Astrocyte (in vitro differentiated cells and primary cell): ENCODE measurements at regions not wholly inside any gene's neighbourhood (a gene's known extent, or its start where the extent isn't known, plus 50 kb on each side); places are given as distances from the start of the nearest gene placed in this dataset.
"Not testable (repeated sequence)": the region's sequence is repeated elsewhere in the genome, so short reads cannot be mapped to it uniquely, and the experiment has no call there.

ENCODE experiments used
- DNase-seq: peaks from one replicate; pipeline ENCODE4 v3.0.0-alpha.2; 2010; ENCODE audit warnings: low read depth
- FAIRE-seq: peaks from 2 replicates; lab custom pipeline; 2011; peaks lifted over from hg19 to GRCh38; lab: Jason Lieb, UNC
- H2AFZ ChIP-seq: 2 replicates; pipeline ENCODE4 v1.6.0; 2012; ENCODE audit warnings: low read depth, low read length, inconsistent platforms
- H3K27ac ChIP-seq: 2 replicates; pipeline ENCODE4 v1.5.1; 2011; ENCODE audit warnings: low read depth, low read length, inconsistent platforms
- H3K27me3 ChIP-seq: 2 replicates; pipeline ENCODE4 v1.6.0; 2011; ENCODE audit warnings: low read length, inconsistent platforms; ENCODE audit not compliant: insufficient read depth
- H3K36me3 ChIP-seq: 2 replicates; pipeline ENCODE4 v1.5.1; 2011; ENCODE audit warnings: low read length, inconsistent platforms; ENCODE audit not compliant: insufficient read depth
- H3K4me1 ChIP-seq: 2 replicates; pipeline ENCODE4 v1.5.1; 2011; ENCODE audit warnings: low read length, inconsistent platforms; ENCODE audit not compliant: insufficient read depth
- H3K4me2 ChIP-seq: 2 replicates; pipeline ENCODE4 v1.6.0; 2012; ENCODE audit warnings: low read length, inconsistent platforms
- H3K4me3 ChIP-seq: 2 replicates; pipeline ENCODE4 v1.5.1; 2011; ENCODE audit warnings: low read depth, mild to moderate bottlenecking, low read length, inconsistent platforms; ENCODE audit not compliant: insufficient read depth
- H3K79me2 ChIP-seq: 2 replicates; pipeline ENCODE4 v1.6.0; 2012; ENCODE audit warnings: mild to moderate bottlenecking, low read length, inconsistent platforms; ENCODE audit not compliant: insufficient read depth
- H3K9ac ChIP-seq: 2 replicates; pipeline ENCODE4 v1.6.0; 2012; ENCODE audit warnings: mild to moderate bottlenecking, low read length, inconsistent platforms
- H3K9me3 ChIP-seq: 2 replicates; pipeline ENCODE4 v1.5.1; 2012; ENCODE audit warnings: low read depth, mild to moderate bottlenecking, low read length, inconsistent platforms; ENCODE audit not compliant: insufficient read depth
- H4K20me1 ChIP-seq: 2 replicates; pipeline ENCODE4 v1.6.0; 2012; ENCODE audit warnings: low read length, inconsistent platforms; ENCODE audit not compliant: insufficient read depth
- H3K27ac Mint-ChIP-seq: one replicate; pipeline ENCODE4 v1.8.0; 2021; ENCODE audit warnings: mild to moderate bottlenecking, mixed read lengths; ENCODE audit not compliant: unreplicated experiment
- H3K27me3 Mint-ChIP-seq: one replicate; pipeline ENCODE4 v1.8.0; 2021; ENCODE audit warnings: low read depth, mixed read lengths; ENCODE audit not compliant: unreplicated experiment
- H3K36me3 Mint-ChIP-seq: one replicate; pipeline ENCODE4 v1.8.0; 2021; ENCODE audit warnings: low read depth, mixed read lengths; ENCODE audit not compliant: unreplicated experiment
- H3K4me1 Mint-ChIP-seq: one replicate; pipeline ENCODE4 v1.8.0; 2021; ENCODE audit warnings: low read depth, mixed read lengths; ENCODE audit not compliant: unreplicated experiment
- H3K4me3 Mint-ChIP-seq: one replicate; pipeline ENCODE4 v1.8.0; 2021; ENCODE audit warnings: mild to moderate bottlenecking, moderate library complexity, mixed read lengths; ENCODE audit not compliant: unreplicated experiment
- H3K9me3 Mint-ChIP-seq: one replicate; pipeline ENCODE4 v1.8.0; 2021; ENCODE audit warnings: mild to moderate bottlenecking, mixed read lengths; ENCODE audit not compliant: unreplicated experiment
- CTCF ChIP-seq: IDR thresholded peaks from 2 replicates; pipeline ENCODE4 v1.5.1; 2011; ENCODE audit warnings: low read depth, mild to moderate bottlenecking, inconsistent platforms, low read length, moderate library complexity; ENCODE audit not compliant: insufficient read depth
- EZH2 ChIP-seq: IDR thresholded peaks from 2 replicates; pipeline ENCODE4 v1.6.1; 2012; ENCODE audit warnings: mild to moderate bottlenecking, low read length, inconsistent platforms; ENCODE audit not compliant: insufficient read depth

GRCh38 chr3:163508206-163508605, 1570.1 kb downstream of the SI start:
- H3K36me3 Mint-ChIP-seq: no peaks in the 10 kb centered on the region
- no peak overlapping the region for H3K27ac ChIP-seq
- H3K4me3 Mint-ChIP-seq: no peak overlapping the region
- no peak overlapping the region for H3K9ac ChIP-seq
- H3K4me1 ChIP-seq: no peaks in the 10 kb centered on the region
- H3K27me3 ChIP-seq: no peaks in the 10 kb centered on the region
- H3K4me3 ChIP-seq: no peak overlapping the region
- H3K79me2 ChIP-seq: no peaks in the 10 kb centered on the region
- H3K36me3 ChIP-seq: no peaks in the 10 kb centered on the region
- H3K4me1 Mint-ChIP-seq: no peaks in the 10 kb centered on the region
- H4K20me1 ChIP-seq: no peaks in the 10 kb centered on the region
- TF ChIP-seq EZH2: no peak
- no peak for TF ChIP-seq CTCF
- H2AFZ ChIP-seq: no peak overlapping the region
- H3K27me3 Mint-ChIP-seq: no peaks in the 10 kb centered on the region
- no peak overlapping the region for H3K27ac Mint-ChIP-seq
- DNase-seq: no peak
- H3K9me3 ChIP-seq: no peaks in the 10 kb centered on the region
- no peaks in the 10 kb centered on the region for H3K9me3 Mint-ChIP-seq
- FAIRE-seq: no peak
- no peak overlapping the region for H3K4me2 ChIP-seq

- Mint-ChIP-seq H3K36me3 (no peaks in the 10 kb centered on the region), H3K9me3 (no peaks in the 10 kb centered on the region), H3K4me3 (no peak overlapping the region), H3K27me3 (no peaks in the 10 kb centered on the region), H3K27ac (no peak overlapping the region), H3K4me1 (no peaks in the 10 kb centered on the region)
- no peak for DNase-seq
- Histone ChIP-seq H3K36me3 (no peaks in the 10 kb centered on the region), H3K4me3 (no peak overlapping the region), H3K9ac (no peak overlapping the region), H2AFZ (no peak overlapping the region), H3K27ac (no peak overlapping the region), H3K4me1 (no peaks in the 10 kb centered on the region), H3K4me2 (no peak overlapping the region), H3K27me3 (no peaks in the 10 kb centered on the region), H3K9me3 (no peaks in the 10 kb centered on the region), H3K79me2 (no peaks in the 10 kb centered on the region), H4K20me1 (no peaks in the 10 kb centered on the region)
- FAIRE-seq: no peak
- TF ChIP-seq CTCF (no peak), EZH2 (no peak)
Observed at GRCh38 chr3:163504974-163505373, 1573.3 kb downstream of the SI start.

GRCh38 chr3:163499736-163500219, 1578.5 kb downstream of the SI start:
- H3K36me3 Mint-ChIP-seq, H3K4me3 ChIP-seq, H3K27ac ChIP-seq, H2AFZ ChIP-seq, H3K4me1 ChIP-seq, H3K9ac ChIP-seq, H3K9me3 ChIP-seq, H3K4me2 ChIP-seq, H3K27me3 ChIP-seq, H3K4me3 Mint-ChIP-seq, H3K27ac Mint-ChIP-seq, H3K36me3 ChIP-seq, H3K79me2 ChIP-seq, DNase-seq, FAIRE-seq, H3K27me3 Mint-ChIP-seq, H3K4me1 Mint-ChIP-seq, H4K20me1 ChIP-seq, H3K9me3 Mint-ChIP-seq: not testable (repeated sequence)

- not testable (repeated sequence) for H3K4me3 ChIP-seq, H3K79me2 ChIP-seq, H3K4me1 Mint-ChIP-seq, H3K9me3 ChIP-seq, H4K20me1 ChIP-seq, H2AFZ ChIP-seq, H3K36me3 ChIP-seq, H3K27me3 ChIP-seq, H3K4me1 ChIP-seq, FAIRE-seq, H3K36me3 Mint-ChIP-seq, DNase-seq, H3K4me2 ChIP-seq, H3K4me3 Mint-ChIP-seq, H3K27ac Mint-ChIP-seq, H3K9ac ChIP-seq, H3K27ac ChIP-seq, H3K27me3 Mint-ChIP-seq, H3K9me3 Mint-ChIP-seq
Observed at GRCh38 chr3:163498842-163499735, 1579.2 kb downstream of the SI start.
